Esophagus squamous epithelium (tissue), 5 donors: ENCODE measurements at regions not wholly inside any gene's neighbourhood (a gene's known extent, or its start where the extent isn't known, plus 50 kb on each side); places are given as distances from the start of the nearest gene placed in this dataset.

Experiments used
- DNase-seq: peaks from one replicate; lab custom pipeline; 2025; lab: John Stamatoyannopoulos, UW
- H3K27ac ChIP-seq, 4 donors: fragments of 200-600 bp; sonication (generic); one replicate each; pipeline ENCODE4 v1.5.1; 2016 to 2019; ENCODE audit warnings: mild to moderate bottlenecking in 1 of 4
- H3K27me3 ChIP-seq, 4 donors: fragments of 200-600 bp; sonication (generic); 1 replicate in 3 of 4; 2 replicates in 1 of 4; pipeline versions ENCODE4 v1.5.1 to v1.6.0; 2017 to 2021; ENCODE audit warnings: antibody characterized with exemption in 1 of 4
- H3K36me3 ChIP-seq, 3 donors: fragments of 200-600 bp; sonication (generic); one replicate each; pipeline ENCODE4 v1.5.1; 2016 to 2019
- H3K4me1 ChIP-seq, 3 donors: fragments of 200-600 bp; sonication (generic); one replicate each; pipeline ENCODE4 v1.5.1; 2017 to 2019
- H3K4me3 ChIP-seq, 4 donors: fragments of 200-600 bp; sonication (generic); 1 replicate in 3 of 4; 2 replicates in 1 of 4; pipeline ENCODE4 v1.5.1; 2016 to 2019; ENCODE audit warnings: mild to moderate bottlenecking in 2 of 4, moderate library complexity in 1 of 4
- H3K9me3 ChIP-seq, 3 donors: fragments of 200-600 bp; sonication (generic); one replicate each; pipeline ENCODE4 v1.5.1; 2016 to 2019
- CTCF ChIP-seq, 6 experiments: fragments of 450-650 bp in 4 of 6; fragments of 200-600 bp in 2 of 6; sonication (generic) in 2 of 6; IDR thresholded peaks; one replicate each; pipeline ENCODE4 v1.5.1; 2016 to 2019; ENCODE audit warnings: antibody characterized with exemption in 6 of 6, mild to moderate bottlenecking in 4 of 6, moderate library complexity in 4 of 6
- POLR2A ChIP-seq, 4 donors: fragments of 450-650 bp; IDR thresholded peaks; one replicate each; pipeline ENCODE4 v1.6.1; 2017; ENCODE audit warnings: antibody characterized with exemption in 4 of 4, mild to moderate bottlenecking in 4 of 4, moderate library complexity in 3 of 4
- WGBS, 2 donors: methylation state at CpG; one replicate each; pipeline ENCODE4 v1.1.5; 2018; 5-methylcytosine and 5-hydroxymethylcytosine counted together
- intact Hi-C: fragments of 100-400 bp; cut with DNase I; formaldehyde crosslinking; loops from one replicate; pipeline ENCODE4 v1.15.0; 2022
- donor health status: DM: yes; HTN: yes; CAD: no.

GRCh38 chr1:42096554-42096953 is 56.7 kb upstream of the GUCA2B start:
- 65 to 83% methylated on average over 1 of the region's 1 CpG for WGBS, 2 donors
- Histone ChIP-seq H3K27me3 (peaks cover 0 to 24% (median 0%) of the 10 kb centered on the region in 4 donors), H3K27ac (no peak overlapping the region), H3K4me1 (no peaks in the 10 kb centered on the region), H3K36me3 (no peaks in the 10 kb centered on the region), H3K9me3 (no peaks in the 10 kb centered on the region), H3K4me3 (no peak overlapping the region)
- no peak for DNase-seq
- intact Hi-C loops = no loop called here
- TF ChIP-seq POLR2A (IDR thresholded peaks at IDR 0.05) (no peak), CTCF (IDR thresholded peaks at IDR 0.05) (no peak)

- no peak for DNase-seq
- Histone ChIP-seq H3K36me3 (no peaks in the 10 kb centered on the region), H3K27me3 (peaks cover 0 to 7% (median 0%) of the 10 kb centered on the region in 4 donors), H3K27ac (no peak overlapping the region), H3K9me3 (peaks cover 0 to 11% (median 6%) of the 10 kb centered on the region in 3 donors), H3K4me3 (no peak overlapping the region), H3K4me1 (no peaks in the 10 kb centered on the region)
- intact Hi-C loops = no loop called here
- no peak for TF ChIP-seq POLR2A (IDR thresholded peaks at IDR 0.05)
- TF ChIP-seq CTCF (IDR thresholded peaks at IDR 0.05) = no peak
- 63 to 66% methylated on average over 2 of the region's 2 CpGs for WGBS, 2 donors
Measured at GRCh38 chr1:42089246-42089645, 64.0 kb upstream of the GUCA2B start.

GRCh38 chr1:42086146-42086545 is 67.1 kb upstream of the GUCA2B start:
- Histone ChIP-seq H3K4me1 (no peaks in the 10 kb centered on the region), H3K27ac (no peak overlapping the region), H3K27me3 (peaks cover 0 to 7% (median 0%) of the 10 kb centered on the region in 4 donors), H3K4me3 (no peak overlapping the region), H3K9me3 (peaks cover 0 to 11% (median 6%) of the 10 kb centered on the region in 3 donors), H3K36me3 (no peaks in the 10 kb centered on the region)
- TF ChIP-seq CTCF (IDR thresholded peaks at IDR 0.05) (no peak), POLR2A (IDR thresholded peaks at IDR 0.05) (no peak)
- intact Hi-C loops = no loop called here
- no peak for DNase-seq

- peaks cover 0 to 11% (median 6%) of the 10 kb centered on the region in 3 donors for H3K9me3 ChIP-seq
- H3K4me1 ChIP-seq = no peaks in the 10 kb centered on the region
- no peak for TF ChIP-seq CTCF (IDR thresholded peaks at IDR 0.05)
- TF ChIP-seq POLR2A (IDR thresholded peaks at IDR 0.05) = no peak
- no peak overlapping the region for H3K27ac ChIP-seq
- 29 to 30% methylated on average over 1 of the region's 1 CpG for WGBS, 2 donors
- H3K36me3 ChIP-seq = no peaks in the 10 kb centered on the region
- H3K4me3 ChIP-seq = no peak overlapping the region
- no peak for DNase-seq
- H3K27me3 ChIP-seq = peaks cover 0 to 7% (median 0%) of the 10 kb centered on the region in 4 donors
- intact Hi-C loops = no loop called here
Measured at GRCh38 chr1:42085596-42085995, 67.6 kb upstream of the GUCA2B start.

DNA sequence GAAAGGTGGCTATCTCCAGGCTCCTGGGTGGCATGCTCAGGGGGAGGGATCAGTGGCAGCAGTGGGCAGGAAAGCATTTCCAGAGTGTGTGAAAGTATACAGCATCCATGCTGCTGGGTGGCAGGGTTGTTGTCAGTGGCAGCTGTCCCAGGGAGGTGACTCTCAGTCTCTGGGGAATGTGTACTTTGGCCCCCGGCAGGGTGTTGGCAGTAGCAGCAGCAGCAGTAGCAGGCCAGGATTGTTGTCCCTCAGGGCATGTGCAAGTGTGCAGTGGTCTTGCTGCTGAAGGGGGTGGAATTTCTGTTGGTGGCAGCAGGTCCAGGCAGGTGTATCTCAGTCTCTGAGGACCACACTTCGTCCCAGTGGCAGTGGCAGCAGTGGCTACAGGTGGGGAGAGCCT is 71.7 kb upstream of the GUCA2B start:
- H3K9me3 ChIP-seq = no peaks in the 10 kb centered on the region
- H3K27ac ChIP-seq = no peak overlapping the region
- no peaks in the 10 kb centered on the region for H3K36me3 ChIP-seq
- no peak overlapping the region for H3K4me3 ChIP-seq
- 63% methylated on average over 2 of the region's 2 CpGs; no CpG with 5 or more reads in 1 of the 2 donors for WGBS, 2 donors
- H3K27me3 ChIP-seq = no peaks in the 10 kb centered on the region
- TF ChIP-seq POLR2A (IDR thresholded peaks at IDR 0.05) (no peak), CTCF (IDR thresholded peaks at IDR 0.05) (no peak)
- no peaks in the 10 kb centered on the region for H3K4me1 ChIP-seq
- intact Hi-C loops = no loop called here
- no peak for DNase-seq
